CD4-positive, CD25-positive, alpha-beta regulatory T cell (primary cell): ENCODE measurements at regions not wholly inside any gene's neighbourhood (a gene's known extent, or its start where the extent isn't known, plus 50 kb on each side); places are given as distances from the start of the nearest gene placed in this dataset.
"Not testable (repeated sequence)": the region's sequence is repeated elsewhere in the genome, so short reads cannot be mapped to it uniquely, and the experiment has no call there.

ENCODE experiments used
- ATAC-seq, 2 donors: fragments of 150-1000 bp; cut with Tn5 transposase; one replicate each; pipeline ENCODE4 v1.10.0; 2021; ENCODE audit warnings: low read depth in 2 of 2, moderate number of reproducible peaks in 2 of 2, moderate library complexity in 1 of 2
- DNase-seq, 3 donors: peaks; one replicate each; pipeline versions ENCODE4 v3.0.0 to v3.0.0-alpha.2; 2012 to 2022; ENCODE audit warnings: mixed read lengths in 1 of 3
- H3K27ac ChIP-seq: one replicate; pipeline ENCODE4 v1.7.0; 2013; ENCODE audit warnings: mild to moderate bottlenecking, low read length; ENCODE audit not compliant: insufficient read depth, poor library complexity, severe bottlenecking
- H3K27me3 ChIP-seq: one replicate; pipeline ENCODE4 v1.7.0; 2013; ENCODE audit warnings: low read length; ENCODE audit not compliant: control insufficient read depth, insufficient read depth
- H3K36me3 ChIP-seq: one replicate; pipeline ENCODE4 v1.7.0; 2013; ENCODE audit warnings: mild to moderate bottlenecking, low read length, moderate library complexity; ENCODE audit not compliant: control insufficient read depth, insufficient read depth
- H3K4me1 ChIP-seq: 2 replicates; pipeline ENCODE4 v1.7.0; 2013; ENCODE audit warnings: mild to moderate bottlenecking, low read length; ENCODE audit not compliant: insufficient read depth, control insufficient read depth, poor library complexity, severe bottlenecking
- H3K4me3 ChIP-seq: one replicate; pipeline ENCODE4 v1.7.0; 2013; ENCODE audit warnings: low read depth, mild to moderate bottlenecking, low read length, moderate library complexity
- H3K9me3 ChIP-seq, 2 experiments: 1 replicate in 1 of 2; 2 replicates in 1 of 2; pipeline ENCODE4 v1.7.0; 2013; ENCODE audit warnings: low read length in 2 of 2, mild to moderate bottlenecking in 1 of 2, moderate library complexity in 1 of 2; ENCODE audit not compliant: control insufficient read depth in 2 of 2
- H3K27ac Mint-ChIP-seq, 3 donors: one replicate each; pipeline ENCODE4 v1.8.0; 2020 to 2022; ENCODE audit warnings: mild to moderate bottlenecking in 3 of 3, mixed read lengths in 3 of 3, moderate library complexity in 2 of 3
- H3K27me3 Mint-ChIP-seq: one replicate; pipeline ENCODE4 v1.8.0; 2022; ENCODE audit warnings: mild to moderate bottlenecking, mixed read lengths
- H3K36me3 Mint-ChIP-seq: one replicate; pipeline ENCODE4 v1.8.0; 2020; ENCODE audit warnings: mixed read lengths
- H3K4me1 Mint-ChIP-seq, 4 donors: one replicate each; pipeline ENCODE4 v1.8.0; 2020 to 2022; ENCODE audit warnings: mixed read lengths in 4 of 4, mild to moderate bottlenecking in 1 of 4
- H3K4me3 Mint-ChIP-seq, 4 donors: one replicate each; pipeline ENCODE4 v1.8.0; 2020 to 2022; ENCODE audit warnings: mild to moderate bottlenecking in 4 of 4, mixed read lengths in 4 of 4, moderate library complexity in 3 of 4
- H3K9me3 Mint-ChIP-seq, 7 donors: one replicate each; pipeline ENCODE4 v1.8.0; 2020 to 2022; ENCODE audit warnings: mixed read lengths in 7 of 7, mild to moderate bottlenecking in 3 of 7, moderate library complexity in 2 of 7

- Histone ChIP-seq H3K4me1 (no peaks in the 10 kb centered on the region), H3K4me3 (no peak overlapping the region), H3K27ac (no peak overlapping the region), H3K27me3 (no peaks in the 10 kb centered on the region), H3K9me3 (no peaks in the 10 kb centered on the region), H3K36me3 (no peaks in the 10 kb centered on the region)
- H3K27ac Mint-ChIP-seq, result no peak overlapping the region
- H3K36me3 Mint-ChIP-seq, result no peaks in the 10 kb centered on the region
- no peaks in the 10 kb centered on the region for H3K4me1 Mint-ChIP-seq
- no peak overlapping the region for H3K4me3 Mint-ChIP-seq
- ATAC-seq, result no peak
- no peaks in the 10 kb centered on the region for H3K27me3 Mint-ChIP-seq
- no peak for DNase-seq
- peaks cover 0 to 8% (median 0%) of the 10 kb centered on the region in 7 donors for H3K9me3 Mint-ChIP-seq
Observed at GRCh38 chr6:51303338-51303737, 484.7 kb downstream of the TFAP2B start.

- Histone ChIP-seq H3K4me1 (no peaks in the 10 kb centered on the region), H3K36me3 (no peaks in the 10 kb centered on the region), H3K4me3 (no peak overlapping the region), H3K27ac (no peak overlapping the region), H3K27me3 (no peaks in the 10 kb centered on the region), H3K9me3 (no peaks in the 10 kb centered on the region)
- Mint-ChIP-seq H3K36me3 (no peaks in the 10 kb centered on the region), H3K27ac (no peak overlapping the region), H3K4me1 (no peaks in the 10 kb centered on the region), H3K27me3 (peaks cover 4% of the 10 kb centered on the region), H3K4me3 (no peak overlapping the region), H3K9me3 (peaks cover 0 to 4% (median 2%) of the 10 kb centered on the region in 7 donors)
- ATAC-seq (no peak), DNase-seq (no peak)
Observed at GRCh38 chr6:51314965-51315364, 496.3 kb downstream of the TFAP2B start.

GRCh38 chr6:51318674-51319073 lies 500.0 kb downstream of the TFAP2B start:
- ATAC-seq (no peak), DNase-seq (no peak)
- Histone ChIP-seq H3K27ac (no peak overlapping the region), H3K4me1 (no peaks in the 10 kb centered on the region), H3K9me3 (no peaks in the 10 kb centered on the region), H3K36me3 (no peaks in the 10 kb centered on the region), H3K27me3 (no peaks in the 10 kb centered on the region), H3K4me3 (no peak overlapping the region)
- Mint-ChIP-seq H3K4me3 (no peak overlapping the region), H3K4me1 (no peaks in the 10 kb centered on the region), H3K9me3 (peaks cover 0 to 7% (median 2%) of the 10 kb centered on the region in 7 donors), H3K36me3 (no peaks in the 10 kb centered on the region), H3K27ac (no peak overlapping the region), H3K27me3 (peaks cover 4% of the 10 kb centered on the region)

GRCh38 chr6:51321477-51321876 lies 502.8 kb downstream of the TFAP2B start:
- H3K9me3 Mint-ChIP-seq, ATAC-seq, H3K4me1 Mint-ChIP-seq, H3K36me3 ChIP-seq, H3K27ac Mint-ChIP-seq, H3K9me3 ChIP-seq, H3K4me3 Mint-ChIP-seq, H3K27ac ChIP-seq, H3K4me1 ChIP-seq, H3K27me3 ChIP-seq, H3K27me3 Mint-ChIP-seq, DNase-seq, H3K4me3 ChIP-seq, H3K36me3 Mint-ChIP-seq: not testable (repeated sequence)

GRCh38 chr6:51322505-51322904 lies 503.8 kb downstream of the TFAP2B start:
- no peaks in the 10 kb centered on the region for H3K27me3 Mint-ChIP-seq
- peaks cover 0 to 7% (median 2%) of the 10 kb centered on the region in 7 donors for H3K9me3 Mint-ChIP-seq
- Histone ChIP-seq H3K4me1 (no peaks in the 10 kb centered on the region), H3K4me3 (no peak overlapping the region), H3K9me3 (no peaks in the 10 kb centered on the region), H3K36me3 (no peaks in the 10 kb centered on the region), H3K27ac (no peak overlapping the region), H3K27me3 (no peaks in the 10 kb centered on the region)
- H3K27ac Mint-ChIP-seq, result no peak overlapping the region
- DNase-seq (no peak), ATAC-seq (no peak)
- H3K36me3 Mint-ChIP-seq, result no peaks in the 10 kb centered on the region
- H3K4me3 Mint-ChIP-seq, result no peak overlapping the region
- H3K4me1 Mint-ChIP-seq, result no peaks in the 10 kb centered on the region

GRCh38 chr6:51323056-51323455 lies 504.4 kb downstream of the TFAP2B start:
- Histone ChIP-seq H3K4me3 (no peak overlapping the region), H3K36me3 (no peaks in the 10 kb centered on the region), H3K4me1 (no peaks in the 10 kb centered on the region), H3K27ac (no peak overlapping the region), H3K27me3 (no peaks in the 10 kb centered on the region), H3K9me3 (no peaks in the 10 kb centered on the region)
- H3K27ac Mint-ChIP-seq, result no peak overlapping the region
- no peaks in the 10 kb centered on the region for H3K36me3 Mint-ChIP-seq
- no peak for DNase-seq
- no peaks in the 10 kb centered on the region for H3K4me1 Mint-ChIP-seq
- H3K9me3 Mint-ChIP-seq, result peaks cover 0 to 7% (median 2%) of the 10 kb centered on the region in 7 donors
- ATAC-seq, result no peak
- H3K4me3 Mint-ChIP-seq, result no peak overlapping the region
- no peaks in the 10 kb centered on the region for H3K27me3 Mint-ChIP-seq

- no peaks in the 10 kb centered on the region for H3K4me1 Mint-ChIP-seq
- no peaks in the 10 kb centered on the region for H3K36me3 Mint-ChIP-seq
- no peaks in the 10 kb centered on the region for H3K9me3 Mint-ChIP-seq
Observed at GRCh38 chr6:51330971-51331370, 512.3 kb downstream of the TFAP2B start.

GRCh38 chr6:51335543-51335942 lies 516.9 kb downstream of the TFAP2B start:
- Histone ChIP-seq H3K9me3 (no peaks in the 10 kb centered on the region), H3K4me1 (no peaks in the 10 kb centered on the region), H3K27ac (no peak overlapping the region), H3K36me3 (no peaks in the 10 kb centered on the region), H3K4me3 (no peak overlapping the region), H3K27me3 (no peaks in the 10 kb centered on the region)
- Mint-ChIP-seq H3K4me1 (no peaks in the 10 kb centered on the region), H3K9me3 (peaks cover 0 to 7% (median 0%) of the 10 kb centered on the region in 7 donors), H3K4me3 (no peak overlapping the region), H3K27me3 (no peaks in the 10 kb centered on the region), H3K27ac (no peak overlapping the region), H3K36me3 (no peaks in the 10 kb centered on the region)
- ATAC-seq (no peak), DNase-seq (no peak)

More at GRCh38 chr6:51330971-51331370, 512.3 kb downstream of the TFAP2B start:
- Histone ChIP-seq H3K4me1 (no peaks in the 10 kb centered on the region), H3K4me3 (no peak overlapping the region), H3K27ac (no peak overlapping the region), H3K36me3 (no peaks in the 10 kb centered on the region), H3K9me3 (no peaks in the 10 kb centered on the region), H3K27me3 (no peaks in the 10 kb centered on the region)
- Mint-ChIP-seq H3K27ac (no peak overlapping the region), H3K4me3 (no peak overlapping the region), H3K27me3 (no peaks in the 10 kb centered on the region)
- ATAC-seq, result no peak
- DNase-seq, result no peak
